ENCODE measurements at regions not wholly inside any gene's neighbourhood (a gene's known extent, or its start where the extent isn't known, plus 50 kb on each side); places are given as distances from the start of the nearest gene placed in this dataset.

GRCh38 chr10:43748560-43748959 is 99.9 kb upstream of the ZNF32 start:
- DNase-seq (ENCODE audit: low read depth, low spot score) = no peak
- H3K9me1 ChIP-seq (ENCODE audit: control insufficient read depth, extremely low read depth, insufficient read depth, low read length) = no peaks in the 10 kb centered on the region
- no peak overlapping the region for H3K9ac ChIP-seq (ENCODE audit: control insufficient read depth, extremely low read depth, insufficient read depth, low read length)
- H2AFZ ChIP-seq (ENCODE audit: control insufficient read depth, low read length) = no peak overlapping the region
- no peaks in the 10 kb centered on the region for H4K20me1 ChIP-seq (ENCODE audit: control insufficient read depth, extremely low read depth, insufficient read depth, low read length)
- no peak for FAIRE-seq
- no peaks in the 10 kb centered on the region for H3K9me3 ChIP-seq (ENCODE audit: control insufficient read depth, low read depth, low read length)
- no peak overlapping the region for H3K4me2 ChIP-seq (ENCODE audit: control insufficient read depth, extremely low read depth, insufficient read depth, low read depth, low read length)
- TF ChIP-seq EZH2 (IDR thresholded peaks at IDR 0.05; ENCODE audit: low read length) = no peak
- TF ChIP-seq, protein P1, sequence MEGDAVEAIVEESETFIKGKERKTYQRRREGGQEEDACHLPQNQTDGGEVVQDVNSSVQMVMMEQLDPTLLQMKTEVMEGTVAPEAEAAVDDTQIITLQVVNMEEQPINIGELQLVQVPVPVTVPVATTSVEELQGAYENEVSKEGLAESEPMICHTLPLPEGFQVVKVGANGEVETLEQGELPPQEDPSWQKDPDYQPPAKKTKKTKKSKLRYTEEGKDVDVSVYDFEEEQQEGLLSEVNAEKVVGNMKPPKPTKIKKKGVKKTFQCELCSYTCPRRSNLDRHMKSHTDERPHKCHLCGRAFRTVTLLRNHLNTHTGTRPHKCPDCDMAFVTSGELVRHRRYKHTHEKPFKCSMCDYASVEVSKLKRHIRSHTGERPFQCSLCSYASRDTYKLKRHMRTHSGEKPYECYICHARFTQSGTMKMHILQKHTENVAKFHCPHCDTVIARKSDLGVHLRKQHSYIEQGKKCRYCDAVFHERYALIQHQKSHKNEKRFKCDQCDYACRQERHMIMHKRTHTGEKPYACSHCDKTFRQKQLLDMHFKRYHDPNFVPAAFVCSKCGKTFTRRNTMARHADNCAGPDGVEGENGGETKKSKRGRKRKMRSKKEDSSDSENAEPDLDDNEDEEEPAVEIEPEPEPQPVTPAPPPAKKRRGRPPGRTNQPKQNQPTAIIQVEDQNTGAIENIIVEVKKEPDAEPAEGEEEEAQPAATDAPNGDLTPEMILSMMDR (optimal IDR thresholded peaks at IDR 0.05 in 1 of 3, IDR thresholded peaks at IDR 0.05 in 1 of 3, conservative IDR thresholded peaks at IDR 0.05 in 1 of 3; ENCODE audit: extremely low read depth in 1 of 3, insufficient read depth in 2 of 3, low read length in 3 of 3) = no peak
- H3K79me2 ChIP-seq (ENCODE audit: control insufficient read depth, insufficient read depth, low read length) = no peaks in the 10 kb centered on the region
- no peak overlapping the region for H3K4me3 ChIP-seq (ENCODE audit: control insufficient read depth in 2 of 3, extremely low read depth in 1 of 3, insufficient read depth in 2 of 3, low read depth in 1 of 3, low read length in 3 of 3)
- no peak overlapping the region for H3K27ac ChIP-seq (ENCODE audit: control insufficient read depth, insufficient read depth, low read length)
- no peaks in the 10 kb centered on the region for H3K4me1 ChIP-seq (ENCODE audit: control insufficient read depth, extremely low read depth, insufficient read depth, low read length)
- no peaks in the 10 kb centered on the region for H3K36me3 ChIP-seq (ENCODE audit: control insufficient read depth in 2 of 2, extremely low read depth in 1 of 2, insufficient read depth in 2 of 2, low read length in 2 of 2)
- H3K27me3 ChIP-seq (ENCODE audit: control insufficient read depth, extremely low read depth, insufficient read depth, low read length) = no peaks in the 10 kb centered on the region
- dilution Hi-C loops (cut with MboI; ENCODE audit: extremely low pct_ligation_motif_present, low sequenced_read_pairs) = no loop called here

- DNase-seq (ENCODE audit: low read depth, low spot score) (no peak), FAIRE-seq (no peak)
Observed at GRCh38 chr10:43746906-43747305, 98.2 kb upstream of the ZNF32 start.

More at GRCh38 chr10:43746906-43747305, 98.2 kb upstream of the ZNF32 start:
- Histone ChIP-seq H3K9ac (ENCODE audit: control insufficient read depth, extremely low read depth, insufficient read depth, low read length) (no peak overlapping the region), H3K4me1 (ENCODE audit: control insufficient read depth, extremely low read depth, insufficient read depth, low read length) (no peaks in the 10 kb centered on the region), H2AFZ (ENCODE audit: control insufficient read depth, low read length) (no peak overlapping the region), H3K27me3 (ENCODE audit: control insufficient read depth, extremely low read depth, insufficient read depth, low read length) (no peaks in the 10 kb centered on the region), H3K79me2 (ENCODE audit: control insufficient read depth, insufficient read depth, low read length) (no peaks in the 10 kb centered on the region), H4K20me1 (ENCODE audit: control insufficient read depth, extremely low read depth, insufficient read depth, low read length) (no peaks in the 10 kb centered on the region), H3K4me3 (ENCODE audit: control insufficient read depth in 2 of 3, extremely low read depth in 1 of 3, insufficient read depth in 2 of 3, low read depth in 1 of 3, low read length in 3 of 3) (no peak overlapping the region), H3K36me3 (ENCODE audit: control insufficient read depth in 2 of 2, extremely low read depth in 1 of 2, insufficient read depth in 2 of 2, low read length in 2 of 2) (no peaks in the 10 kb centered on the region), H3K27ac (ENCODE audit: control insufficient read depth, insufficient read depth, low read length) (no peak overlapping the region), H3K4me2 (ENCODE audit: control insufficient read depth, extremely low read depth, insufficient read depth, low read depth, low read length) (no peak overlapping the region), H3K9me1 (ENCODE audit: control insufficient read depth, extremely low read depth, insufficient read depth, low read length) (no peaks in the 10 kb centered on the region), H3K9me3 (ENCODE audit: control insufficient read depth, low read depth, low read length) (no peaks in the 10 kb centered on the region)
- dilution Hi-C loops (cut with MboI; ENCODE audit: extremely low pct_ligation_motif_present, low sequenced_read_pairs) = no loop called here
- TF ChIP-seq, protein P1 (optimal IDR thresholded peaks at IDR 0.05 in 1 of 3, IDR thresholded peaks at IDR 0.05 in 1 of 3, conservative IDR thresholded peaks at IDR 0.05 in 1 of 3; ENCODE audit: extremely low read depth in 1 of 3, insufficient read depth in 2 of 3, low read length in 3 of 3) = no peak
- TF ChIP-seq EZH2 (IDR thresholded peaks at IDR 0.05; ENCODE audit: low read length) = no peak
